GM19328 (cell line): ENCODE measurements at regions not wholly inside any gene's neighbourhood (a gene's known extent, or its start where the extent isn't known, plus 50 kb on each side); places are given as distances from the start of the nearest gene placed in this dataset.

Experiments used
- ATAC-seq: cut with Tn5 transposase; IDR thresholded peaks from one replicate; pipeline ENCODE4 v1.9.1; 2021; ENCODE audit warnings: mild to moderate bottlenecking, moderate library complexity; ENCODE audit not compliant: unreplicated experiment

- ATAC-seq: no peak
Observed at GRCh38 chr6:8529250-8529649, 93.9 kb upstream of the SLC35B3 start.

GRCh38 chr6:8527818-8528217, 92.5 kb upstream of the SLC35B3 start:
- ATAC-seq: no peak

GRCh38 chr6:8526624-8527023, 91.3 kb upstream of the SLC35B3 start:
- ATAC-seq: no peak

GRCh38 chr6:8525370-8525769, 90.0 kb upstream of the SLC35B3 start:
- no peak for ATAC-seq

- ATAC-seq: no peak
Observed at GRCh38 chr6:8513174-8513573, 77.8 kb upstream of the SLC35B3 start.

- no peak for ATAC-seq
Observed at GRCh38 chr6:8507286-8507685, 71.9 kb upstream of the SLC35B3 start.

GRCh38 chr6:8506126-8506525, 70.8 kb upstream of the SLC35B3 start:
- no peak for ATAC-seq

- no peak for ATAC-seq
Observed at GRCh38 chr6:8499540-8499939, 64.2 kb upstream of the SLC35B3 start.

GRCh38 chr6:8494730-8495129, 59.4 kb upstream of the SLC35B3 start:
- no peak for ATAC-seq

- ATAC-seq: no peak
Observed at GRCh38 chr6:8492536-8493133, 57.3 kb upstream of the SLC35B3 start.
